IMR-90 (cell line): ENCODE measurements at regions not wholly inside any gene's neighbourhood (a gene's known extent, or its start where the extent isn't known, plus 50 kb on each side); places are given as distances from the start of the nearest gene placed in this dataset.

Experiments
- ATAC-seq: fragments of 200-7000 bp; cut with Tn5 transposase; 2 replicates; pipeline ENCODE4 v1.9.1; 2020; ENCODE audit warnings: low read depth, mild to moderate bottlenecking, moderate library complexity
- BruUV-seq: library from RNA; stranded (reverse); fragments of 400-500 nt; replicated peaks from 2 replicates; lab custom pipeline; 2021; lab: Mats Ljungman, UMichigan
- CTCF ChIA-PET: fragments of 300-600 bp; formaldehyde crosslinking; extraction: SDS; loops from one replicate; lab custom pipeline; 2021; ENCODE audit warnings: antibody characterized with exemption; lab: Yijun Ruan, JAX
- POLR2A ChIA-PET: fragments of 300-600 bp; sonication (Branson Sonifier 250); formaldehyde crosslinking; loops from one replicate; lab custom pipeline; 2022; ENCODE audit warnings: antibody characterized with exemption; ENCODE audit not compliant: unreplicated experiment; lab: Charles Lee
- DNase-seq: peaks from one replicate; pipeline ENCODE4 v3.0.0; 2013
- H2AFZ ChIP-seq: replicated peaks from 2 replicates; pipeline ENCODE3; 2013; ENCODE audit warnings: low read length, mild to moderate bottlenecking; ENCODE audit not compliant: poor library complexity
- H2AK5ac ChIP-seq: 2 replicates; pipeline ENCODE4 v1.6.1; 2013; ENCODE audit warnings: low read depth, low read length, inconsistent platforms
- H2AK9ac ChIP-seq: replicated peaks from 2 replicates; pipeline ENCODE3; 2013; ENCODE audit warnings: mild to moderate bottlenecking, low read depth, low read length, moderate library complexity; ENCODE audit not compliant: poor library complexity
- H2BK120ac ChIP-seq: 2 replicates; pipeline ENCODE4 v1.6.1; 2013; ENCODE audit warnings: low read depth, low read length, inconsistent platforms
- H2BK15ac ChIP-seq: 3 replicates; pipeline ENCODE4 v1.6.1; 2013; ENCODE audit warnings: low read depth, low read length, inconsistent platforms
- H2BK20ac ChIP-seq: 2 replicates; pipeline ENCODE4 v1.6.1; 2013; ENCODE audit warnings: low read depth, mild to moderate bottlenecking, inconsistent platforms, low read length, moderate library complexity
- H2BK5ac ChIP-seq: 2 replicates; pipeline ENCODE4 v1.6.1; 2013; ENCODE audit warnings: mild to moderate bottlenecking, low read depth, low read length, inconsistent platforms; ENCODE audit not compliant: poor library complexity, severe bottlenecking
- H3K14ac ChIP-seq: replicated peaks from 2 replicates; pipeline ENCODE4 v1.6.1; 2013; ENCODE audit warnings: low read depth, low read length, inconsistent platforms
- H3K18ac ChIP-seq: 2 replicates; pipeline ENCODE4 v1.6.1; 2013; ENCODE audit warnings: low read depth, low read length, control low read depth
- H3K23ac ChIP-seq: 2 replicates; pipeline ENCODE4 v1.6.1; 2013; ENCODE audit warnings: low read depth, low read length, inconsistent platforms
- H3K27ac ChIP-seq: 2 replicates; pipeline ENCODE4 v1.5.1; 2013; ENCODE audit warnings: mild to moderate bottlenecking, control low read depth, low read length; ENCODE audit not compliant: insufficient read depth
- H3K27me3 ChIP-seq: 2 replicates; pipeline ENCODE4 v1.6.1; 2013; ENCODE audit warnings: low read length; ENCODE audit not compliant: control insufficient read depth, insufficient read depth
- H3K36me3 ChIP-seq: 2 replicates; pipeline ENCODE4 v1.6.1; 2013; ENCODE audit warnings: low read length, mixed read lengths; ENCODE audit not compliant: control insufficient read depth, insufficient read depth
- H3K4ac ChIP-seq: 2 replicates; pipeline ENCODE4 v1.6.1; 2013; ENCODE audit warnings: low read depth, low read length, inconsistent platforms
- H3K4me1 ChIP-seq: 2 replicates; pipeline ENCODE4 v1.6.1; 2013; ENCODE audit warnings: low read length, mixed read lengths; ENCODE audit not compliant: control insufficient read depth, insufficient read depth
- H3K4me2 ChIP-seq: 2 replicates; pipeline ENCODE4 v1.6.1; 2013; ENCODE audit warnings: low read depth, mild to moderate bottlenecking, control low read depth, low read length, moderate library complexity
- H3K4me3 ChIP-seq: 2 replicates; pipeline ENCODE4 v1.5.1; 2013; ENCODE audit warnings: low read depth, mild to moderate bottlenecking, control low read depth, low read length, moderate library complexity; ENCODE audit not compliant: insufficient read depth
- H3K56ac ChIP-seq: 2 replicates; pipeline ENCODE4 v1.6.1; 2013; ENCODE audit warnings: low read length, inconsistent platforms; ENCODE audit not compliant: insufficient read depth; ENCODE audit errors: extremely low read depth
- H3K79me1 ChIP-seq, 2 experiments: 2 replicates each; pipeline ENCODE4 v1.6.1; 2013; ENCODE audit warnings: low read length in 2 of 2, inconsistent platforms in 1 of 2, low read depth in 1 of 2
- H3K9ac ChIP-seq: 2 replicates; pipeline ENCODE4 v1.6.1; 2013; ENCODE audit warnings: low read depth, low read length, control low read depth
- H3K9me1 ChIP-seq: 2 replicates; pipeline ENCODE4 v1.6.1; 2013; ENCODE audit warnings: low read length, inconsistent platforms; ENCODE audit not compliant: insufficient read depth
- H3K9me3 ChIP-seq: 2 replicates; pipeline ENCODE4 v1.6.1; 2013; ENCODE audit warnings: low read length; ENCODE audit not compliant: control insufficient read depth, insufficient read depth
- H4K20me1 ChIP-seq: 2 replicates; pipeline ENCODE4 v1.6.1; 2013; ENCODE audit warnings: low read length, inconsistent platforms; ENCODE audit not compliant: insufficient read depth
- H4K5ac ChIP-seq: 2 replicates; pipeline ENCODE4 v1.6.1; 2013; ENCODE audit warnings: mild to moderate bottlenecking, low read depth, low read length, control low read depth
- H4K8ac ChIP-seq, 2 experiments: 2 replicates each; pipeline ENCODE4 v1.6.1; 2013; ENCODE audit warnings: low read depth in 2 of 2, low read length in 2 of 2, control low read depth in 1 of 2, inconsistent platforms in 1 of 2
- H4K91ac ChIP-seq: 2 replicates; pipeline ENCODE4 v1.6.1; 2013; ENCODE audit warnings: low read depth, low read length, inconsistent platforms; ENCODE audit not compliant: insufficient read depth
- BHLHE40 ChIP-seq: fragments of 150-350 bp; IDR thresholded peaks from 2 replicates; pipeline ENCODE4 v1.6.1; 2016; ENCODE audit warnings: mild to moderate bottlenecking, low read depth, low read length
- CEBPB ChIP-seq: IDR thresholded peaks from 2 replicates; pipeline ENCODE4 v1.6.1; 2012; ENCODE audit warnings: low read depth, low read length, improper control_type of control experiment
- CHD1 ChIP-seq: IDR thresholded peaks from 2 replicates; pipeline ENCODE4 v1.6.1; 2012; ENCODE audit warnings: low read depth, low read length, improper control_type of control experiment
- CTCF ChIP-seq: conservative IDR thresholded peaks from 2 replicates; pipeline ENCODE4 v1.5.1; 2012; ENCODE audit warnings: mild to moderate bottlenecking, low read depth, low read length, improper control_type of control experiment
- ELK1 ChIP-seq: fragments of 150-350 bp; IDR thresholded peaks from 2 replicates; pipeline ENCODE4 v1.6.1; 2016; ENCODE audit warnings: low read depth, mild to moderate bottlenecking, low read length, moderate library complexity, borderline replicate concordance
- FOS ChIP-seq: fragments of 150-350 bp; IDR thresholded peaks from 2 replicates; pipeline ENCODE4 v1.6.1; 2016; ENCODE audit warnings: low read depth, low read length
- MAFK ChIP-seq: IDR thresholded peaks from 2 replicates; pipeline ENCODE4 v1.6.1; 2012; ENCODE audit warnings: low read depth, low read length, improper control_type of control experiment
- MAZ ChIP-seq: IDR thresholded peaks from 2 replicates; pipeline ENCODE4 v1.6.1; 2012; ENCODE audit warnings: low read depth, mild to moderate bottlenecking, low read length, improper control_type of control experiment, moderate library complexity, borderline replicate concordance
- MXI1 ChIP-seq: IDR thresholded peaks from 2 replicates; pipeline ENCODE4 v1.6.1; 2012; ENCODE audit warnings: low read depth, mild to moderate bottlenecking, low read length, moderate library complexity, borderline replicate concordance
- POLR2A ChIP-seq: IDR thresholded peaks from 2 replicates; pipeline ENCODE4 v1.6.1; 2012; ENCODE audit warnings: mild to moderate bottlenecking, low read depth, low read length
- RCOR1 ChIP-seq: IDR thresholded peaks from 2 replicates; pipeline ENCODE4 v1.6.1; 2012; ENCODE audit warnings: mild to moderate bottlenecking, low read length, improper control_type of control experiment; ENCODE audit not compliant: insufficient replicate concordance
- RFX5 ChIP-seq: IDR thresholded peaks from 2 replicates; pipeline ENCODE4 v1.8.0; 2012; ENCODE audit warnings: low read depth, mild to moderate bottlenecking, low read length, moderate library complexity
- USF2 ChIP-seq: fragments of 150-350 bp; IDR thresholded peaks from 2 replicates; pipeline ENCODE4 v1.6.1; 2017; ENCODE audit warnings: mild to moderate bottlenecking, antibody characterized with exemption, low read length, low read depth
- WGBS, 2 experiments: methylation state at CpG; one replicate each; pipeline versions ENCODE4 v1.1.5 to v1.1.7; 2013; ENCODE audit warnings: missing lambda C conversion rate in 2 of 2; ENCODE audit not compliant: insufficient read length in 1 of 2; ENCODE audit errors: extremely low coverage in 2 of 2; 5-methylcytosine and 5-hydroxymethylcytosine counted together
- dilution Hi-C: fragments of 300-500 bp; cut with HindIII; formaldehyde crosslinking; loops from one replicate; pipeline ENCODE4 v1.14.3; 2018; ENCODE audit warnings: low sequenced_read_pairs; ENCODE audit not compliant: unreplicated experiment
- in situ Hi-C: fragments of 300-500 bp; cut with MboI; formaldehyde crosslinking; loops from 3 replicates; pipeline ENCODE4 v1.14.3; 2019; ENCODE audit warnings: low sequenced_read_pairs, inconsistent platforms, mixed read lengths
- intact Hi-C: fragments of 100-400 bp; cut with micrococcal nuclease; formaldehyde crosslinking; loops from 2 replicates; pipeline ENCODE4 v1.10.0; 2022

GRCh38 chr16:55971447-55971846, 96.3 kb upstream of the CES5A start:
- intact Hi-C loops (no loop called here), in situ Hi-C loops (no loop called here)

More at GRCh38 chr16:55971447-55971846, 96.3 kb upstream of the CES5A start:
- no peak overlapping the region for H3K4me3 ChIP-seq
- H2AFZ ChIP-seq = no peak overlapping the region
- H2BK15ac ChIP-seq = no peak overlapping the region
- H3K9ac ChIP-seq = no peak overlapping the region
- no peak overlapping the region for H4K5ac ChIP-seq
- BruUV-seq = no TSS peak
- no peak overlapping the region for H2AK9ac ChIP-seq
- no peak overlapping the region for H2BK20ac ChIP-seq
- H3K56ac ChIP-seq = no peak overlapping the region
- ATAC-seq (no peak), DNase-seq (no peak)
- H3K79me1 ChIP-seq = no peaks in the 10 kb centered on the region
- no peak overlapping the region for H4K8ac ChIP-seq
- H4K91ac ChIP-seq = no peak overlapping the region
- CTCF ChIA-PET = no interaction called here
- H2BK120ac ChIP-seq = no peak overlapping the region
- H3K23ac ChIP-seq = no peak overlapping the region
- no peak overlapping the region for H2AK5ac ChIP-seq
- WGBS, 2 experiments = no CpG with 5 or more reads among the region's 5 CpGs
- no peaks in the 10 kb centered on the region for H3K9me1 ChIP-seq
- H3K4me2 ChIP-seq = no peak overlapping the region
- H3K4ac ChIP-seq = no peak overlapping the region
- H3K27me3 ChIP-seq = no peaks in the 10 kb centered on the region
- no peak overlapping the region for H3K27ac ChIP-seq
- no peaks in the 10 kb centered on the region for H3K4me1 ChIP-seq
- POLR2A ChIA-PET = no interaction called here
- no peak for TF ChIP-seq RFX5
- no peak for TF ChIP-seq RCOR1
- no peak for TF ChIP-seq CTCF
- no peak for TF ChIP-seq ELK1
- no peak for TF ChIP-seq BHLHE40
- TF ChIP-seq MXI1 = no peak
- no peak for TF ChIP-seq FOS
- no peak for TF ChIP-seq CHD1
- no peak for TF ChIP-seq CEBPB
- TF ChIP-seq MAFK = no peak
- TF ChIP-seq USF2 = no peak
- TF ChIP-seq MAZ = no peak
- TF ChIP-seq POLR2A = no peak
- H3K14ac ChIP-seq = no peak overlapping the region
- H3K36me3 ChIP-seq = no peaks in the 10 kb centered on the region
- no peak overlapping the region for H2BK5ac ChIP-seq
- H3K9me3 ChIP-seq = no peaks in the 10 kb centered on the region
- no peaks in the 10 kb centered on the region for H4K20me1 ChIP-seq
- dilution Hi-C loops = no loop called here
- H3K18ac ChIP-seq = no peak overlapping the region
